GM19452 (cell line): ENCODE measurements at regions not wholly inside any gene's neighbourhood (a gene's known extent, or its start where the extent isn't known, plus 50 kb on each side); places are given as distances from the start of the nearest gene placed in this dataset.

Experiments
- ATAC-seq: cut with Tn5 transposase; IDR thresholded peaks from one replicate; pipeline ENCODE4 v1.9.1; 2021; ENCODE audit not compliant: unreplicated experiment

- ATAC-seq: no peak
Observed at GRCh38 chr15:97210277-97210676, 750.2 kb upstream of the ARRDC4 start.

- no peak for ATAC-seq
Observed at GRCh38 chr15:97215629-97216028, 744.9 kb upstream of the ARRDC4 start.

GRCh38 chr15:97224191-97224641 is 736.3 kb upstream of the ARRDC4 start:
- no peak for ATAC-seq

GRCh38 chr15:97234851-97235610 is 725.5 kb upstream of the ARRDC4 start:
- ATAC-seq: no peak

GRCh38 chr15:97235611-97235985 is 724.9 kb upstream of the ARRDC4 start:
- ATAC-seq: no peak

GRCh38 chr15:97236140-97236539 is 724.4 kb upstream of the ARRDC4 start:
- ATAC-seq: no peak

- ATAC-seq: no peak
Observed at GRCh38 chr15:97237160-97237559, 723.3 kb upstream of the ARRDC4 start.

- no peak for ATAC-seq
Observed at GRCh38 chr15:97248376-97248775, 712.1 kb upstream of the ARRDC4 start.

GRCh38 chr15:97259943-97260342 is 700.6 kb upstream of the ARRDC4 start:
- ATAC-seq: no peak

- no peak for ATAC-seq
Observed at GRCh38 chr15:97301166-97301565, 659.3 kb upstream of the ARRDC4 start.

- no peak for ATAC-seq
Observed at GRCh38 chr15:97316362-97316761, 644.1 kb upstream of the ARRDC4 start.

- no peak for ATAC-seq
Observed at GRCh38 chr15:97317163-97317562, 643.3 kb upstream of the ARRDC4 start.

- ATAC-seq: no peak
Observed at GRCh38 chr15:97319291-97319690, 641.2 kb upstream of the ARRDC4 start.

- ATAC-seq: no peak
Observed at GRCh38 chr15:97346221-97346620, 614.3 kb upstream of the ARRDC4 start.

GRCh38 chr15:97350813-97351212 is 609.7 kb upstream of the ARRDC4 start:
- no peak for ATAC-seq

- no peak for ATAC-seq
Observed at GRCh38 chr15:97383516-97383915, 577.0 kb upstream of the ARRDC4 start.

GRCh38 chr15:97386940-97387339 is 573.6 kb upstream of the ARRDC4 start:
- no peak for ATAC-seq

- ATAC-seq: no peak
Observed at GRCh38 chr15:97401195-97401594, 559.3 kb upstream of the ARRDC4 start.

- ATAC-seq: no peak
Observed at GRCh38 chr15:97401970-97402369, 558.5 kb upstream of the ARRDC4 start.

GRCh38 chr15:97406841-97407240 is 553.7 kb upstream of the ARRDC4 start:
- no peak for ATAC-seq

GRCh38 chr15:97410897-97411575 is 549.5 kb upstream of the ARRDC4 start:
- ATAC-seq: no peak

GRCh38 chr15:97420130-97420529 is 540.4 kb upstream of the ARRDC4 start:
- no peak for ATAC-seq

GRCh38 chr15:97425596-97425995 is 534.9 kb upstream of the ARRDC4 start:
- no peak for ATAC-seq
